DOHH2 (cell line): ENCODE measurements at regions not wholly inside any gene's neighbourhood (a gene's known extent, or its start where the extent isn't known, plus 50 kb on each side); places are given as distances from the start of the nearest gene placed in this dataset.

Experiments used
- H3F3A ChIP-seq: fragments of 200-600 bp; sonication (generic), shearing (Covaris generic); 2 replicates; pipeline ENCODE4 v1.6.0; 2016; ENCODE audit warnings: antibody characterized with exemption, mild to moderate bottlenecking; ENCODE audit not compliant: control insufficient read depth, insufficient read depth
- H3K27ac ChIP-seq: fragments of 200-600 bp; sonication (generic); 2 replicates; pipeline ENCODE4 v1.5.1; 2014; ENCODE audit warnings: low read depth, mild to moderate bottlenecking, low read length, moderate library complexity
- H3K27me3 ChIP-seq: fragments of 200-600 bp; sonication (generic); 2 replicates; pipeline ENCODE4 v1.6.1; 2014; ENCODE audit warnings: mild to moderate bottlenecking, low read length, mixed read lengths; ENCODE audit not compliant: control insufficient read depth
- H3K36me3 ChIP-seq: fragments of 200-600 bp; sonication (generic); 2 replicates; pipeline ENCODE4 v1.6.1; 2014; ENCODE audit warnings: mild to moderate bottlenecking, low read length, moderate library complexity, mixed read lengths; ENCODE audit not compliant: control insufficient read depth
- H3K4me1 ChIP-seq: fragments of 200-600 bp; sonication (generic); 2 replicates; pipeline ENCODE4 v1.6.1; 2014; ENCODE audit warnings: mild to moderate bottlenecking, low read length, mixed read lengths; ENCODE audit not compliant: control insufficient read depth
- H3K4me2 ChIP-seq: fragments of 200-600 bp; sonication (generic); 2 replicates; pipeline ENCODE4 v1.6.0; 2014; ENCODE audit warnings: mild to moderate bottlenecking, low read length, moderate library complexity
- H3K4me3 ChIP-seq: fragments of 200-600 bp; sonication (generic); 2 replicates; pipeline ENCODE4 v1.5.1; 2014; ENCODE audit warnings: mild to moderate bottlenecking, low read length, mixed read lengths
- H3K79me2 ChIP-seq: fragments of 200-600 bp; sonication (generic); 2 replicates; pipeline ENCODE4 v1.6.1; 2014; ENCODE audit warnings: mild to moderate bottlenecking, low read length, mixed read lengths; ENCODE audit not compliant: control insufficient read depth
- H3K9me2 ChIP-seq: fragments of 200-600 bp; sonication (generic); replicated peaks from 2 replicates; pipeline ENCODE4 v1.6.1; 2014; ENCODE audit warnings: mild to moderate bottlenecking, low read length, mixed read lengths; ENCODE audit not compliant: control insufficient read depth
- H3K9me3 ChIP-seq: fragments of 200-600 bp; sonication (generic); 2 replicates; pipeline ENCODE4 v1.6.1; 2014; ENCODE audit warnings: antibody characterized with exemption, low read length, mixed read lengths; ENCODE audit not compliant: control insufficient read depth, insufficient read depth
- H4K20me1 ChIP-seq: fragments of 200-600 bp; sonication (generic); 2 replicates; pipeline ENCODE4 v1.6.0; 2014; ENCODE audit warnings: low read depth, mild to moderate bottlenecking, antibody characterized with exemption, low read length, moderate library complexity; ENCODE audit not compliant: control insufficient read depth, insufficient read depth
- CTCF ChIP-seq: fragments of 200-600 bp; sonication (generic); IDR thresholded peaks from one replicate; pipeline ENCODE4 v1.5.1; 2014; ENCODE audit warnings: antibody characterized with exemption, mild to moderate bottlenecking, low read depth, low read length; ENCODE audit not compliant: poor library complexity, severe bottlenecking
- EZH2phosphoT487 ChIP-seq: fragments of 200-600 bp; sonication (generic); IDR thresholded peaks from 2 replicates; pipeline ENCODE4 v1.6.1; 2017; ENCODE audit warnings: borderline replicate concordance, mild to moderate bottlenecking, antibody characterized with exemption, low read length, moderate library complexity, mixed read lengths

GRCh38 chr17:34862384-34862783 lies 98.9 kb downstream of the CCT6B start:
- no peaks in the 10 kb centered on the region for H4K20me1 ChIP-seq
- TF ChIP-seq CTCF (no peak), EZH2phosphoT487 (no peak)
- H3F3A ChIP-seq: no peaks in the 10 kb centered on the region
- no peaks in the 10 kb centered on the region for H3K9me3 ChIP-seq
- H3K4me3 ChIP-seq: no peak overlapping the region
- H3K27ac ChIP-seq: no peak overlapping the region
- H3K36me3 ChIP-seq: no peaks in the 10 kb centered on the region
- no peaks in the 10 kb centered on the region for H3K79me2 ChIP-seq
- no peaks in the 10 kb centered on the region for H3K9me2 ChIP-seq
- H3K27me3 ChIP-seq: 0 out of 2 replicates have a peak, but pooled peaks cover 2% of the 10 kb centered on the region
- H3K4me2 ChIP-seq: no peak overlapping the region
- no peaks in the 10 kb centered on the region for H3K4me1 ChIP-seq

GRCh38 chr17:34861864-34862263 lies 99.4 kb downstream of the CCT6B start:
- H4K20me1 ChIP-seq: no peaks in the 10 kb centered on the region
- H3K79me2 ChIP-seq: no peaks in the 10 kb centered on the region
- TF ChIP-seq EZH2phosphoT487: no peak
- no peak for TF ChIP-seq CTCF
- H3K4me3 ChIP-seq: no peak overlapping the region
- H3K36me3 ChIP-seq: no peaks in the 10 kb centered on the region
- no peak overlapping the region for H3K4me2 ChIP-seq
- no peaks in the 10 kb centered on the region for H3K9me3 ChIP-seq
- no peaks in the 10 kb centered on the region for H3K4me1 ChIP-seq
- H3K9me2 ChIP-seq: no peaks in the 10 kb centered on the region
- H3F3A ChIP-seq: no peaks in the 10 kb centered on the region
- H3K27ac ChIP-seq: no peak overlapping the region
- H3K27me3 ChIP-seq: no peaks in the 10 kb centered on the region

GRCh38 chr17:34859652-34860051 lies 101.6 kb downstream of the CCT6B start:
- no peaks in the 10 kb centered on the region for H3K9me3 ChIP-seq
- H3K27me3 ChIP-seq: no peaks in the 10 kb centered on the region
- TF ChIP-seq CTCF (no peak), EZH2phosphoT487 (no peak)
- no peak overlapping the region for H3K27ac ChIP-seq
- no peaks in the 10 kb centered on the region for H3K36me3 ChIP-seq
- no peaks in the 10 kb centered on the region for H3K79me2 ChIP-seq
- no peaks in the 10 kb centered on the region for H3K4me1 ChIP-seq
- no peaks in the 10 kb centered on the region for H3F3A ChIP-seq
- no peaks in the 10 kb centered on the region for H3K9me2 ChIP-seq
- H4K20me1 ChIP-seq: no peaks in the 10 kb centered on the region
- no peak overlapping the region for H3K4me2 ChIP-seq
- H3K4me3 ChIP-seq: no peak overlapping the region
